Pons (tissue), 1 donor: ENCODE measurements at regions not wholly inside any gene's neighbourhood (a gene's known extent, or its start where the extent isn't known, plus 50 kb on each side); places are given as distances from the start of the nearest gene placed in this dataset.
"Not testable (repeated sequence)": the region's sequence is repeated elsewhere in the genome, so short reads cannot be mapped to it uniquely, and the experiment has no call there.

Source experiments
- DNase-seq: peaks from one replicate; pipeline ENCODE4 v3.0.0-alpha.2; 2016; ENCODE audit warnings: low spot score

- no peak for DNase-seq
These were observed 150.7 kb downstream of the BRD1 start for GRCh38 chr22:49676783-49677494.

DNA sequence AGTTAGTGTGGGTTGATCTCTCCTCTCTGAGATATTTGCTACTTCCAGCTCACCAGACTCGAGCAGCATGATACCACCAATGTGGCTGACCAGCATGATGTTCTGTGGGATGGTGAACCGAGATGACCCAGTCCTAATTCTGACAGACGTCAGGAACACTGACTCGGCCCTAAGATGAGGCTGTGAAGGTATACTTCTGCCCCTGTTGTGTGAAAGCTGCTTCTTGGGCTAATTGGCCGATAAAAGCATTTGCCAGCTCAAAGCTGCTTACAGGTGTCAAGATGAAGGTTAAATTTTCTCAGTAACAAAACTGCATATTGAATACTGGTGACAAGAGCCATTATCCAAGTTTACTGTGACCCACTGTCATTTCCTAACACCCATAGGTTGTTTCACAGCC, 151.4 kb downstream of the BRD1 start:
- no peak for DNase-seq

DNA sequence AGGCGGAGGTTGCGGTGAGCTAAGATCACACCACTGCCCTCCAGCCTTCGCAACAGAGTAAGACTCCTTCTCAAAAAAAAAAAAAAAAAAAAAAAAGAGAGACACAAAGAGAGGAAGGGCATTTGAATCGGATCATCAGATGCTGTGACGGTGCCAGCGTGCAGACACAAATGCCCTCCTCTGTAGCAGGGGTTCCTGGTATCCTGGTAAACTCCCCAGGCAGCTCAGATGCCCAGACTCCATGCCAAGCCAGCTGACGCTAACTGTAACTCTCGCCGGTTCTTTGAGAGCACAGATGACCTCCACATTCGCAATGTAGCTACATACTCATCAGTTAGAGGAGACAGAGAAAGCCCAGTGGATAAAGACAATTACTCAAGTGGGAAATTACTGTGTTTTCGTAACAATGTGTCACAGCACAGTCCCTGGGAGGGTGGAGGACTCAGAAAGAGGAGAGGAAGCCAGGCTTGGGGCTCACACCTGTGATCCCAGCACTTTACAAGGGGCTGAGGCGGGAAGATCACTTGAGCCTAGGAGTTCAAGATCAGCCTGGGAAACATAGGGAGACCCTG, 153.1 kb downstream of the BRD1 start:
- DNase-seq: no peak

- no peak for DNase-seq
These were observed 154.6 kb downstream of the BRD1 start for GRCh38 chr22:49673048-49673447.

DNA sequence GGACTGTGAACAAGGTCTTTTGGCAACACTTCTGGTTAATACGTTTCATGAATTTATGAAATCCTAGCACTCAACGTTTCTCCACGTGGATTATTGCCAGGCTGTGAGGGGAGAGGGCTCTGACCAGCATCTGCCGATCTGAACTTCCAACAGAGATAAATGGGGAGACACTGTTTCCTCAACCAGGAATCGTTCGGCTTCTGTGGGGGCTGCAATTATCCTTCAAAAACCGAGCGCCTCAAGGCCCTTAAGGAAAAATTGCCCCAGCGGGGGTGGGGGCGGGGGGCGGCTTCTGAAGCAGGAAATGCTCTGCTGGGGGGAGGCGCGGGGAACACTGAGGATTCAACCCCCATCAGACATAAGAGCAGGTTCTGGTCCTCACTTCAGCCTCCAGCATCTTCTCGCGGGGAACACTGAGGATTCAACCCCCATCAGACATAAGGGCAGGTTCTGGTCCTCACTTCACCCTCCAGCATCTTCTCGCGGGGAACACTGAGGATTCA, 155.6 kb downstream of the BRD1 start:
- DNase-seq: no peak

- DNase-seq: no peak
These were observed 156.2 kb downstream of the BRD1 start for GRCh38 chr22:49671331-49672013.

DNA sequence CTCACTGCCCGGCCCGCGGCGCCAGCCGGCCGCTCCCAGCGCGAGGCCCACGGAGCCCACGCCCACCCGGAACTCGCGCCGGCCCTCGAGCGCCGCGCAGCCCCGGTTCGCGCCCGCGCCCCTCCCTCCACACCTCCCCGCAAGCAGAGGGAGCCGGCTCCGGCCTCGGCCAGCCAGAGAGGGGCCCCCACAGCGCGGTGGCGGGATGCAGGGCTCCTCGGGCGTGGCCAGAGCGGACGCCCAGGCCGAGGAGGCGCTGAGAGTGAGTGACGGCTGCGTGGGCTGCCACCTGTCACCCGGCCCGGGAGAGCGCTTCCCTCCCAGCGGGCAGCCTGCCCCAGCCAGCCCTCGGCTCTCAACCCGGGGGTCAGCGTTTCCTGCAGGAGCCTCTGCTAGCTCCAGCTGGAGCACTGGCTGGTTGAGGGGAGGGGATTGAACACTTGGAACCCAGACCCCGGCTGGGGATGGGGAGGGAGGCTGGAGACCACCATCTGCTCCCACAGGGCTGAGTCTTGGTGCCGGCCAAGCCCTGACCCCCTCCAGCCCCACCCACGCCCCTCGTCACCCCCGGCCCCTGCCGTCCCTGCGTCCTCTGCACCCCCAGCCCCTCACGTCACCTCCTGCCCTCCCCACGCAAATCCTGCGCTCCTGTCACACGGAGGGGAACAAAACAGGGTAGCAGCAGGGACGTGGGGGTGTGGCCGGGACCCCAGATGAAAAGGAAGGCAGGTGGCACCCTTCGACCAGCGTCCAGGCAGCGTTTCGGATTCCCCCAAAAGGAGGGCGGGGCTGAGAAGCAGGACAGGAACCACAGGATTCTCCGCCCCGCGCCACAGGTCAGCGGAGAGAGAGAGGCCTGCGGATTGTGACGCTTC, 157.0 kb downstream of the BRD1 start:
- DNase-seq: no peak

GRCh38 chr22:49669969-49670455, 157.7 kb downstream of the BRD1 start:
- DNase-seq: not testable (repeated sequence)

DNA sequence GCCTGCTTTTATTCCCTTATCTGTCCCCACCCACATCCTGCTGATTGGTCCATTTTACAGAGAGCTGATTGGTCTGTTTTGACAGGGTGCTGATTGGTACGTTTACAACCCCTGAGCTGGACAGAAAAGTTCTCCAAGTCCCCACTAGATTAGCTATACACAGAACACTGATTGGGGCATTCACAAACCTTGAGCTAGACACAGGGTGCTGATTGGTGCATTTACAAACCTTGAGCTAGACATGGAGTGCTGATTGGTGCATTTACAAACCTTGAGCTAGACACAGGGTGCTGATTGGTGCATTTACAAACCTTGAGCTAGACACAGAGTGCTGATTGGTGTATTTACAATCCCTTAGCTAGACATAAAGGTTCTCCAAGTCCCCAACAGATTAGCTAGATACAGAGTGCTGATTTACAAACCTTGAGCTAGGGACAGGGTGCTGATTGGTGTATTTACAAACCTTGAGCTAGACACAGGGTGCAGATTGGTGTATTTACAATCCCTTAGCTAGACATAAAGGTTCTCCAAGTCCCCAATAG, 158.2 kb downstream of the BRD1 start:
- not testable (repeated sequence) for DNase-seq

GRCh38 chr22:49668402-49668801, 159.3 kb downstream of the BRD1 start:
- DNase-seq: no peak

DNA sequence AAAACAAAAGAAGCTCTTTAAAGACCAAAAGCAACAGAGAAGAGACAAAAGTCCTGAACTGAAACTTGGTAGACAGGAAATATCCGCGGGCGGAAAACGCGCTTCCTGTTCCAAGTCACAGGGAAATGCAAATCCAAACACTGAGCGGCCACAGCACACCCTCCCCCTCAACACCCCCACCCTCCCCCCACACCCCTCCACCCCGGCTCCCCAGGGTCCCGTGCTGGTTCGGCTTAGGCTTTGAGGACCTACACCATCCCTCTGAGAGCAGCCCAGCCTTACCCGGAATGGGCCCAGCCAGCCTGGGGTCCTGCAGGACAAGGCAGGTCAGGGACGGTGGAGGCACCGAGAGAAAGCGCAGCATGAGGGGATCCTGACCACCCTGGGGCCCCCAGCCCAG, 160.4 kb downstream of the BRD1 start:
- DNase-seq: no peak

DNA sequence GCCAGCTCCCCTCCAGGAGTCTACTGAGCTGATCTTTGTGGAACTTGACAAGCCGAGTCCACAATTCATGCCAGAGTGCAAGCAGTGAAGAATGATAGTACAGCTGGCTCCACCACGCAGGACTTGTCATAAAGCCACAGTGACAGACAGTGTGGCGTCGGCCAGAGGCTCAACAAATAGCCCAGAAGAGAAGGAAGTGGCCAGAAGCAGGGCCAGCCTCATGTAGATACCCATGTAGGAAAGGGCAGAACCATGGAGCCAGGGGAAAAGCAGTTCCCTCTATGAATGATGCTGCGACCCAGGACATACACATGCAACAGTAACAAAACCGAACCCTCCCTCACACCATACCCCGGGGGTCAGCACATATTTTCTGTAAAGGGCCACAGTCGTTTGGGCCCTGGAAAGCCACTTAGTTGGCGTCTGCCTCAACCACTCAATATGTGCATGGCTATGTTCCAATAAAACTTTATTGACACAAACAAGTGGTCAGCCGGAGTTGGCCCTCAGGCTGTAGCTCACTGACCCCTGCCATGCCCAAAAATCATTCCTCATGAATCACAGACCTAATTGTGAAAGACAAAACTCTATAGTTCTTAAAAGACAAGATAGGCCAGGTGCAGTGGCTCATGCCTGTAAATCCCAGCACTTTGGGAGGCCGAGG, 161.4 kb downstream of the BRD1 start:
- DNase-seq: no peak

DNA sequence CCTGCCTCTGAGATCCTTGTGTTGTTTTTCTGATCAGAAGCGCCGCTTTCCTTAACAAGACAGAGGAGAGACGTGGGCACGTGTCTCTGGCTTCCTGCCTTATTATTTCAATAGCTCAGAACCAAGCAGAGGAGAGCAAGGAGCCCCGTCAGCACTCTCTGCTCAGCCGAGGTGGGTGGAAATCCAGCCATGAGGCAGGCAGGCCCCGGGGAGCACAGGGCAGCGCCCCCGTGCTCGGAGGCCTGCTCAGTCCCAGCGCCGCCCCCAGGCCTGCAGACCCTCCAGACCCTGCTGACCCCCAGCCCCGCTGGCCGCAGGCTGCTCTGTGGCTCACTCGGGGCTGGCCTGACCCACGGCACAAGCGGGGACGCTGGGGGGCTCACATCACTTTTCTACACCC, 162.8 kb downstream of the BRD1 start:
- DNase-seq: no peak

- DNase-seq: no peak
These were observed 163.2 kb downstream of the BRD1 start for GRCh38 chr22:49664371-49664881.

DNA sequence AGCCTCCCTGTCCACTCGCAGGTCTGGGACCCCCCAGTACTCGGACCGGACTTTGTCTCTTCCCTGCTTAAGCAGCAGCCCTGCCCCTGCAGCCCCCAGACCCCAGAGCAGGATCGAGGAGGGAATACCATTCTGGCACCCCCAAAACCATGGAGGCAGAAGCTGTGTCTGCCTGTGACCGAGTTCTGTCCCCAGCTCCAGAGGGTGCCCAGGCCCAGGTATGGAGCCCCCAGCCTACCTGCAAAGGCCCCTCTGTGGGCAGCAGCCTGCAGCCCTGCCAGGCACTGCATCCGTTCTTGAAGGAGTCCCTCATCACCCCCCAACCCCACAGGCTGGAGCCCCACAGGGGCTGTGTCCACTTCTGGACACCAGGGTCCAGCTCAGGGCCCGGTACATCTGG, 163.8 kb downstream of the BRD1 start:
- no peak for DNase-seq

- no peak for DNase-seq
These were observed 164.4 kb downstream of the BRD1 start for GRCh38 chr22:49663311-49663711.

GRCh38 chr22:49662681-49663080, 165.0 kb downstream of the BRD1 start:
- no peak for DNase-seq

- no peak for DNase-seq
These were observed 166.6 kb downstream of the BRD1 start for GRCh38 chr22:49660794-49661781.

DNA sequence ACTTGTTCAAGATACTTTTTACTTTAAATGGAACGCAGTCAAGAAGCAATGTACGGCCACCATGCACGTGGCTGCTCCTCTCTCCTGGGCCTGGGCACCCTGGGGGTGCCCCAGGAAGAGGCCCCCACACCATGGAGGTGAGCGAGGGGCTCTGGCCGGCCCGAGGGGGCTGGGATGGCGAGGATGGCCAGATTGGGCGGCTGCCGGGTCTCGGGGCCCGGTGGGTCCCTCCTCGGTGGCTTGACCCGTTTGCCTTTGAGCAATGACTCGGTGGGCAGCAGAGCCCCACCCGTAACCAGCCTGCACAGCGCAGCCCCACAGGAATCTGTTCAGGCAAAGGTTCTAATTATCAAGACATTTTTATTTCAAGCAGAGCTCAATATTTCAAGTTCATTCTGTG, 167.4 kb downstream of the BRD1 start:
- DNase-seq: no peak

GRCh38 chr22:49659924-49660315, 167.8 kb downstream of the BRD1 start:
- no peak for DNase-seq
